ENCODE measurements at regions not wholly inside any gene's neighbourhood (a gene's known extent, or its start where the extent isn't known, plus 50 kb on each side); places are given as distances from the start of the nearest gene placed in this dataset.
"Not testable (repeated sequence)": the region's sequence is repeated elsewhere in the genome, so short reads cannot be mapped to it uniquely, and the experiment has no call there.

- not testable (repeated sequence) for TF ChIP-seq POLR2A (IDR thresholded peaks at IDR 0.05)
- TF ChIP-seq, protein P1, sequence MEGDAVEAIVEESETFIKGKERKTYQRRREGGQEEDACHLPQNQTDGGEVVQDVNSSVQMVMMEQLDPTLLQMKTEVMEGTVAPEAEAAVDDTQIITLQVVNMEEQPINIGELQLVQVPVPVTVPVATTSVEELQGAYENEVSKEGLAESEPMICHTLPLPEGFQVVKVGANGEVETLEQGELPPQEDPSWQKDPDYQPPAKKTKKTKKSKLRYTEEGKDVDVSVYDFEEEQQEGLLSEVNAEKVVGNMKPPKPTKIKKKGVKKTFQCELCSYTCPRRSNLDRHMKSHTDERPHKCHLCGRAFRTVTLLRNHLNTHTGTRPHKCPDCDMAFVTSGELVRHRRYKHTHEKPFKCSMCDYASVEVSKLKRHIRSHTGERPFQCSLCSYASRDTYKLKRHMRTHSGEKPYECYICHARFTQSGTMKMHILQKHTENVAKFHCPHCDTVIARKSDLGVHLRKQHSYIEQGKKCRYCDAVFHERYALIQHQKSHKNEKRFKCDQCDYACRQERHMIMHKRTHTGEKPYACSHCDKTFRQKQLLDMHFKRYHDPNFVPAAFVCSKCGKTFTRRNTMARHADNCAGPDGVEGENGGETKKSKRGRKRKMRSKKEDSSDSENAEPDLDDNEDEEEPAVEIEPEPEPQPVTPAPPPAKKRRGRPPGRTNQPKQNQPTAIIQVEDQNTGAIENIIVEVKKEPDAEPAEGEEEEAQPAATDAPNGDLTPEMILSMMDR (IDR thresholded peaks at IDR 0.05), result not testable (repeated sequence)
These were observed 123.5 kb upstream of the DIAPH2 start for GRCh38 chrX:96561129-96561528.
